Ishikawa (cell line): ENCODE measurements at regions not wholly inside any gene's neighbourhood (a gene's known extent, or its start where the extent isn't known, plus 50 kb on each side); places are given as distances from the start of the nearest gene placed in this dataset.

Experiments used
- CEBPB ChIP-seq: IDR thresholded peaks from 2 replicates; pipeline ENCODE4 v1.6.1; 2012
- FOXM1 ChIP-seq: IDR thresholded peaks from 2 replicates; pipeline ENCODE4 v1.6.1; 2012; ENCODE audit warnings: low read depth, borderline replicate concordance
- TF ChIP-seq, protein P1 (sequence below): IDR thresholded peaks from 2 replicates; pipeline ENCODE4 v1.6.1; 2012

DNA sequence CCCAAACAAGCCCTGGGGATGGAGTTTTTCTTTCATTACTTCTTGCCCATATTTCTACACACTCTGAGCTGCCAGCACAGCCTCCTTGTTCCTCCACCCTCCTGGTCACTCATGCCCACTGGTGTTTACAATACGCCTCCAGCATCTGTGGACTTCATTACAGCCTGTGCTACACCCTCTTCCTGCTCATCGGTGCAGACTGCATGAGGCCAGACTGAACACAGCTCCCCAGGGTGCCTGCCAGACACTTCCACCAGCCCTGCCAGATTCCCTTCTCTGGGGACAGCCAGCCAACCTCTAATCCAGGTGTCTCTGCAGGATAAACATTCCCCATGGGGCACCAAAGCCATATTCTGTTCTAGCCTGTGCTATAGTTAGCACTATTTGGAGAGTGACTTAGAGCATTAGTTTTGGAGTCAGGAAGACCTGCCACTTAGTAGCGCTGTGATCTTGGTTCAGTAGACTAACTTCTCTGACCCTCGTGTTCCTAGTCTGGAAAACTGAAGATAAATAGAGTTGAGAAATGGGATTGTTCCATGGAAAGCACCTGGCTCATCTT is 163.8 kb upstream of the KLF4 start:
- TF ChIP-seq CEBPB: no peak
- TF ChIP-seq, protein P1, sequence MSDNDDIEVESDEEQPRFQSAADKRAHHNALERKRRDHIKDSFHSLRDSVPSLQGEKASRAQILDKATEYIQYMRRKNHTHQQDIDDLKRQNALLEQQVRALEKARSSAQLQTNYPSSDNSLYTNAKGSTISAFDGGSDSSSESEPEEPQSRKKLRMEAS: no peak
- TF ChIP-seq FOXM1: no peak
